ENCODE measurements at regions not wholly inside any gene's neighbourhood (a gene's known extent, or its start where the extent isn't known, plus 50 kb on each side); places are given as distances from the start of the nearest gene placed in this dataset.
A peak's percentile ranks its signal among the peaks of the same experiment; 100 is the strongest.

GRCh38 chr3:11944052-11944673, 60.0 kb upstream of the SYN2 start:
- H3K36me3 ChIP-seq, result no peaks in the 10 kb centered on the region
- no peak for DNase-seq
- TF ChIP-seq CTCF (IDR thresholded peaks at IDR 0.05) (peak; percentile 34 to 75 (median 71)), POLR2A (IDR thresholded peaks at IDR 0.05) (no peak)
- H3K4me1 ChIP-seq, result no peaks in the 10 kb centered on the region
- ATAC-seq, result peak; percentile 86 to 92 (median 90)
- no peaks in the 10 kb centered on the region for H3K27me3 ChIP-seq
- WGBS (ENCODE audit: insufficient coverage, low coverage, low lambda C conversion rate, missing lambda C conversion rate), result 21% methylated on average over 7 of the region's 7 CpGs
- H3K9me3 ChIP-seq, result no peaks in the 10 kb centered on the region
- intact Hi-C loops (cut with DNase I), result no loop called here
- H3K27ac ChIP-seq, result no peak overlapping the region
- H3K4me3 ChIP-seq, result no peak overlapping the region

- WGBS (ENCODE audit: insufficient coverage, low coverage, low lambda C conversion rate, missing lambda C conversion rate), result 66% methylated on average over 3 of the region's 3 CpGs
- H3K9me3 ChIP-seq, result no peaks in the 10 kb centered on the region
- no peak for TF ChIP-seq CTCF (IDR thresholded peaks at IDR 0.05)
- no peak for TF ChIP-seq POLR2A (IDR thresholded peaks at IDR 0.05)
- DNase-seq (no peak), ATAC-seq (no peak)
- no peaks in the 10 kb centered on the region for H3K27me3 ChIP-seq
- peaks cover 0 to 2% (median 0%) of the 10 kb centered on the region in 4 donors for H3K36me3 ChIP-seq
- no peaks in the 10 kb centered on the region for H3K4me1 ChIP-seq
- no peak overlapping the region for H3K27ac ChIP-seq
- intact Hi-C loops (cut with DNase I), result no loop called here
- H3K4me3 ChIP-seq, result no peak overlapping the region
These were observed 55.9 kb upstream of the SYN2 start for GRCh38 chr3:11948331-11948730.

- intact Hi-C loops (cut with DNase I), result no loop called here
- H3K36me3 ChIP-seq, result peaks cover 0 to 2% (median 0%) of the 10 kb centered on the region in 4 donors
- no peak overlapping the region for H3K4me3 ChIP-seq
- H3K27me3 ChIP-seq, result no peaks in the 10 kb centered on the region
- H3K9me3 ChIP-seq, result no peaks in the 10 kb centered on the region
- ATAC-seq (no peak), DNase-seq (no peak)
- no peaks in the 10 kb centered on the region for H3K4me1 ChIP-seq
- no peak for TF ChIP-seq POLR2A (IDR thresholded peaks at IDR 0.05)
- TF ChIP-seq CTCF (IDR thresholded peaks at IDR 0.05), result no peak
- no peak overlapping the region for H3K27ac ChIP-seq
These were observed 55.3 kb upstream of the SYN2 start for GRCh38 chr3:11948866-11949265.

- no peak for DNase-seq
- Histone ChIP-seq H3K4me3 (no peak overlapping the region), H3K9me3 (no peaks in the 10 kb centered on the region), H3K4me1 (no peaks in the 10 kb centered on the region), H3K27ac (no peak overlapping the region), H3K36me3 (peaks cover 0 to 2% (median 0%) of the 10 kb centered on the region in 4 donors), H3K27me3 (no peaks in the 10 kb centered on the region)
- intact Hi-C loops (cut with DNase I), result no loop called here
- ATAC-seq, result no peak
- 80% methylated on average over 1 of the region's 3 CpGs for WGBS (ENCODE audit: insufficient coverage, low coverage, low lambda C conversion rate, missing lambda C conversion rate)
- no peak for TF ChIP-seq CTCF (IDR thresholded peaks at IDR 0.05)
- no peak for TF ChIP-seq POLR2A (IDR thresholded peaks at IDR 0.05)
These were observed 54.8 kb upstream of the SYN2 start for GRCh38 chr3:11949351-11949750.

- no peaks in the 10 kb centered on the region for H3K27me3 ChIP-seq
- no peaks in the 10 kb centered on the region for H3K9me3 ChIP-seq
- no peaks in the 10 kb centered on the region for H3K4me1 ChIP-seq
- ATAC-seq (no peak), DNase-seq (no peak)
- 75% methylated on average over 2 of the region's 2 CpGs for WGBS (ENCODE audit: insufficient coverage, low coverage, low lambda C conversion rate, missing lambda C conversion rate)
- H3K4me3 ChIP-seq, result no peak overlapping the region
- H3K27ac ChIP-seq, result no peak overlapping the region
- TF ChIP-seq POLR2A (IDR thresholded peaks at IDR 0.05), result no peak
- no peak for TF ChIP-seq CTCF (IDR thresholded peaks at IDR 0.05)
- peaks cover 0 to 2% (median 0%) of the 10 kb centered on the region in 4 donors for H3K36me3 ChIP-seq
- intact Hi-C loops (cut with DNase I), result no loop called here
These were observed 53.6 kb upstream of the SYN2 start for GRCh38 chr3:11950576-11950975.

Measured in right lobe of liver (tissue), 6 donors.